PC-3 (cell line): ENCODE measurements at regions not wholly inside any gene's neighbourhood (a gene's known extent, or its start where the extent isn't known, plus 50 kb on each side); places are given as distances from the start of the nearest gene placed in this dataset.

ENCODE experiments used
- ATAC-seq: fragments of 200-7000 bp; cut with Tn5 transposase; 2 replicates; pipeline ENCODE4 v1.9.1; 2020; ENCODE audit warnings: mild to moderate bottlenecking, moderate library complexity
- BruUV-seq: library from RNA; stranded (reverse); fragments of 400-500 nt; replicated peaks from 2 replicates; lab custom pipeline; 2021; lab: Mats Ljungman, UMichigan
- CTCF ChIA-PET: fragments of 300-600 bp; sonication (Branson Sonifier 250); formaldehyde crosslinking; loops from one replicate; lab custom pipeline; 2022; ENCODE audit warnings: antibody characterized with exemption; lab: Charles Lee
- POLR2A ChIA-PET: fragments of 300-600 bp; sonication (Branson Sonifier 250); formaldehyde crosslinking; loops from one replicate; lab custom pipeline; 2022; ENCODE audit warnings: antibody characterized with exemption; ENCODE audit not compliant: unreplicated experiment; lab: Charles Lee
- DNase-seq: peaks from one replicate; pipeline ENCODE4 v3.0.0-alpha.2; 2015
- H2AFZ ChIP-seq: fragments of 300-600 bp; sonication (generic); 2 replicates; pipeline ENCODE4 v1.6.0; 2016; ENCODE audit warnings: antibody characterized with exemption, low read length
- H3F3A ChIP-seq: fragments of 300-600 bp; sonication (generic); one replicate; pipeline ENCODE4 v1.6.0; 2017; ENCODE audit warnings: antibody characterized with exemption, low read length, control low read depth, mild to moderate bottlenecking; ENCODE audit not compliant: unreplicated experiment
- H3K27ac ChIP-seq: fragments of 300-600 bp; sonication (generic); 2 replicates; pipeline ENCODE4 v1.5.1; 2016; ENCODE audit warnings: mild to moderate bottlenecking, low read length
- H3K27me3 ChIP-seq: fragments of 300-600 bp; sonication (generic); 2 replicates; pipeline ENCODE4 v1.6.1; 2016; ENCODE audit warnings: low read length, mixed read lengths
- H3K36me3 ChIP-seq: fragments of 300-600 bp; sonication (generic); 2 replicates; pipeline ENCODE4 v1.6.1; 2016; ENCODE audit warnings: low read depth, mixed run types, low read length, mixed read lengths
- H3K4me1 ChIP-seq: fragments of 300-600 bp; sonication (generic); 2 replicates; pipeline ENCODE4 v1.5.1; 2016; ENCODE audit warnings: low read length; ENCODE audit not compliant: insufficient read depth
- H3K4me2 ChIP-seq: fragments of 300-600 bp; sonication (generic); 2 replicates; pipeline ENCODE4 v1.6.0; 2016; ENCODE audit warnings: low read length
- H3K4me3 ChIP-seq: fragments of 300-600 bp; sonication (generic); 2 replicates; pipeline ENCODE4 v1.5.1; 2016; ENCODE audit warnings: mild to moderate bottlenecking, low read length, mixed read lengths
- H3K79me2 ChIP-seq: fragments of 300-600 bp; sonication (generic); 2 replicates; pipeline ENCODE4 v1.6.1; 2017; ENCODE audit warnings: low read length, mixed read lengths
- H3K9ac ChIP-seq: fragments of 300-600 bp; sonication (generic); 2 replicates; pipeline ENCODE4 v1.6.0; 2016; ENCODE audit warnings: mild to moderate bottlenecking, low read length
- H3K9me2 ChIP-seq: fragments of 300-600 bp; sonication (generic); replicated peaks from 2 replicates; pipeline ENCODE4 v1.6.1; 2016; ENCODE audit warnings: mixed run types, low read length, mixed read lengths
- H3K9me3 ChIP-seq: fragments of 300-600 bp; sonication (generic); 2 replicates; pipeline ENCODE4 v1.6.1; 2016; ENCODE audit warnings: low read length, mixed read lengths
- H4K20me1 ChIP-seq: fragments of 300-600 bp; sonication (generic); 2 replicates; pipeline ENCODE4 v1.6.1; 2016; ENCODE audit warnings: low read length, mixed read lengths
- CTCF ChIP-seq: fragments of 300-600 bp; sonication (generic); conservative IDR thresholded peaks from 2 replicates; pipeline ENCODE4 v1.5.1; 2017; ENCODE audit warnings: antibody characterized with exemption, low read depth, mild to moderate bottlenecking, low read length
- EZH2 ChIP-seq: fragments of 300-600 bp; sonication (generic); IDR thresholded peaks from one replicate; pipeline ENCODE4 v1.6.1; 2017; ENCODE audit warnings: antibody characterized with exemption, mild to moderate bottlenecking, low read length; ENCODE audit not compliant: unreplicated experiment
- EZH2phosphoT487 ChIP-seq: fragments of 300-600 bp; sonication (generic); IDR thresholded peaks from 2 replicates; pipeline ENCODE4 v1.6.1; 2018; ENCODE audit warnings: mild to moderate bottlenecking, antibody characterized with exemption, low read length, borderline replicate concordance
- intact Hi-C: fragments of 100-400 bp; cut with micrococcal nuclease; formaldehyde crosslinking; loops from 2 replicates; pipeline ENCODE4 v1.9.0; 2023

- Histone ChIP-seq H3K4me3 (no peak overlapping the region), H3K4me2 (no peak overlapping the region), H3K27ac (no peak overlapping the region), H3F3A (no peaks in the 10 kb centered on the region), H3K4me1 (no peaks in the 10 kb centered on the region), H4K20me1 (no peaks in the 10 kb centered on the region), H3K36me3 (no peaks in the 10 kb centered on the region), H3K27me3 (peaks cover 87% of the 10 kb centered on the region), H3K79me2 (no peaks in the 10 kb centered on the region), H2AFZ (no peak overlapping the region), H3K9me3 (no peaks in the 10 kb centered on the region), H3K9ac (no peak overlapping the region), H3K9me2 (no peaks in the 10 kb centered on the region)
- TF ChIP-seq EZH2 (no peak), CTCF (no peak), EZH2phosphoT487 (no peak)
- ChIA-PET POLR2A (no interaction called here), CTCF (no interaction called here)
- BruUV-seq: no TSS peak
- intact Hi-C loops: no loop called here
- DNase-seq: no peak
- no peak for ATAC-seq
Observed at GRCh38 chr12:131381716-131382430, 329.0 kb upstream of the SFSWAP start.

GRCh38 chr12:131383291-131383690, 327.6 kb upstream of the SFSWAP start:
- ChIA-PET CTCF (no interaction called here), POLR2A (no interaction called here)
- Histone ChIP-seq H2AFZ (no peak overlapping the region), H3K4me2 (no peak overlapping the region), H3K27ac (no peak overlapping the region), H4K20me1 (no peaks in the 10 kb centered on the region), H3K9me2 (no peaks in the 10 kb centered on the region), H3K4me3 (no peak overlapping the region), H3K9me3 (no peaks in the 10 kb centered on the region), H3K27me3 (peaks cover 82% of the 10 kb centered on the region), H3K36me3 (no peaks in the 10 kb centered on the region), H3F3A (no peaks in the 10 kb centered on the region), H3K79me2 (no peaks in the 10 kb centered on the region), H3K4me1 (no peaks in the 10 kb centered on the region), H3K9ac (no peak overlapping the region)
- DNase-seq: no peak
- intact Hi-C loops: no loop called here
- no peak for ATAC-seq
- BruUV-seq: no TSS peak
- TF ChIP-seq EZH2phosphoT487 (no peak), EZH2 (no peak), CTCF (no peak)

- intact Hi-C loops: no loop called here
- H3F3A ChIP-seq: no peaks in the 10 kb centered on the region
- H3K4me3 ChIP-seq: no peak overlapping the region
- H3K36me3 ChIP-seq: no peaks in the 10 kb centered on the region
- H3K4me1 ChIP-seq: no peaks in the 10 kb centered on the region
- BruUV-seq: no TSS peak
- ChIA-PET POLR2A (no interaction called here), CTCF (no interaction called here)
- no peak overlapping the region for H3K9ac ChIP-seq
- H3K4me2 ChIP-seq: no peak overlapping the region
- ATAC-seq: no peak
- H3K9me3 ChIP-seq: no peaks in the 10 kb centered on the region
- no peak overlapping the region for H3K27ac ChIP-seq
- no peak overlapping the region for H2AFZ ChIP-seq
- H4K20me1 ChIP-seq: no peaks in the 10 kb centered on the region
- no peaks in the 10 kb centered on the region for H3K9me2 ChIP-seq
- no peaks in the 10 kb centered on the region for H3K79me2 ChIP-seq
- no peak for DNase-seq
- TF ChIP-seq EZH2phosphoT487: no peak
- TF ChIP-seq CTCF: no peak
- no peak for TF ChIP-seq EZH2
- peaks cover 75% of the 10 kb centered on the region for H3K27me3 ChIP-seq
Observed at GRCh38 chr12:131383741-131384543, 326.9 kb upstream of the SFSWAP start.
